Heart left ventricle (tissue), 13 donors: ENCODE measurements at regions not wholly inside any gene's neighbourhood (a gene's known extent, or its start where the extent isn't known, plus 50 kb on each side); places are given as distances from the start of the nearest gene placed in this dataset.

Source experiments
- CTCF ChIP-seq, 12 donors: fragments of 200-600 bp; sonication (generic) in 4 of 12; IDR thresholded peaks; one replicate each; pipeline versions ENCODE4 v1.5.0 to v1.8.0; 2018 to 2022; ENCODE audit warnings: antibody characterized with exemption in 12 of 12, mild to moderate bottlenecking in 5 of 12
- POLR2A ChIP-seq, 2 donors: fragments of 450-650 bp; IDR thresholded peaks; one replicate each; pipeline ENCODE4 v1.6.1; 2017; ENCODE audit warnings: antibody characterized with exemption in 2 of 2, mild to moderate bottlenecking in 2 of 2, moderate library complexity in 2 of 2
- donor health status: ischemic (EF 13 %, LVEDD 7.1; RV severe dilation, severe dysfunction).
- donor health status: DM: no; HTN: yes; CAD: no.
- donor health status: DM: no; HTN: no; CAD: no.
- donor health status: ischemic (EF 25% LVEDD 6.9; RV normal size, moderate dysfunction).
- donor health status: ischemic (EF 25% LVEDD 5.7; RV mildly dilated, moderate dysfunction).
- donor health status: ischemic (EF 35%, LVEDD 5.7; RV mildly dilated, moderate dysfunction).
- donor health status: nonischemic (EF 11% LVEDD 7.7; RV severe dilation, severe dysfunction).
- donor health status: DM: yes; HTN: yes; CAD: no.
- donor health status: PGD.
- donor health status: ischemic (EF 29% LVEDD 5.4; RV normal size, mild dysfunction).
- donor health status: nonischemic (EF 23%, LVEDD 6.1; RV moderate dilation, normal function).

- no peak for TF ChIP-seq POLR2A (IDR thresholded peaks at IDR 0.05)
- no peak for TF ChIP-seq CTCF (IDR thresholded peaks at IDR 0.05)
Measured at GRCh38 chr9:88056876-88057275, 81.4 kb downstream of the SPATA31C2 start.
